WTC11 (cell line): ENCODE measurements at regions not wholly inside any gene's neighbourhood (a gene's known extent, or its start where the extent isn't known, plus 50 kb on each side); places are given as distances from the start of the nearest gene placed in this dataset.

ENCODE experiments used
- ATAC-seq: fragments of 200-7000 bp; cut with Tn5 transposase; 2 replicates; pipeline ENCODE4 v1.10.0; 2021; ENCODE audit warnings: mild to moderate bottlenecking, moderate library complexity
- CTCF ChIA-PET: fragments of 300-600 bp; sonication (Branson Sonifier 250); formaldehyde crosslinking; loops from one replicate; lab custom pipeline; 2021; ENCODE audit warnings: antibody characterized with exemption; lab: Charles Lee
- POLR2A ChIA-PET: fragments of 350-600 bp; sonication (Branson Sonifier 250); formaldehyde crosslinking; loops from one replicate; lab custom pipeline; 2021; ENCODE audit warnings: antibody characterized with exemption; lab: Charles Lee
- DNase-seq: peaks from one replicate; pipeline ENCODE4 v3.0.0; 2021; ENCODE audit warnings: low spot score
- H3K27ac Mint-ChIP-seq: 2 replicates; pipeline ENCODE4 v1.8.0; 2021; ENCODE audit warnings: mixed read lengths
- H3K27me3 Mint-ChIP-seq: 2 replicates; pipeline ENCODE4 v1.8.0; 2021; ENCODE audit warnings: low read depth, mild to moderate bottlenecking, moderate library complexity, mixed read lengths
- H3K36me3 Mint-ChIP-seq: 2 replicates; pipeline ENCODE4 v1.8.0; 2021; ENCODE audit warnings: mixed read lengths
- H3K4me1 Mint-ChIP-seq: 2 replicates; pipeline ENCODE4 v1.8.0; 2022; ENCODE audit warnings: mixed read lengths
- H3K4me3 Mint-ChIP-seq: 2 replicates; pipeline ENCODE4 v1.8.0; 2021; ENCODE audit warnings: mild to moderate bottlenecking, moderate library complexity, mixed read lengths
- H3K9me3 Mint-ChIP-seq: 2 replicates; pipeline ENCODE4 v1.8.0; 2021; ENCODE audit warnings: mixed read lengths
- ESRRA ChIP-seq: sonication (generic); formaldehyde crosslinking; IDR thresholded peaks from 2 replicates; pipeline ENCODE4 v1.8.1; 2022; ENCODE audit warnings: mild to moderate bottlenecking, missing genetic modification reagents, borderline replicate concordance
- ETV6 ChIP-seq: sonication (generic); formaldehyde crosslinking; IDR thresholded peaks from 2 replicates; pipeline ENCODE4 v1.8.1; 2022; ENCODE audit warnings: mild to moderate bottlenecking, missing genetic modification reagents
- FOXJ3 ChIP-seq: sonication (generic); formaldehyde crosslinking; IDR thresholded peaks from 2 replicates; pipeline ENCODE4 v1.9.0; 2021; ENCODE audit warnings: missing genetic modification reagents, mild to moderate bottlenecking, borderline replicate concordance
- GABPB1 ChIP-seq: sonication (generic); formaldehyde crosslinking; IDR thresholded peaks from 2 replicates; pipeline ENCODE4 v1.8.1; 2023; ENCODE audit warnings: mild to moderate bottlenecking, missing genetic modification reagents
- GRHL2 ChIP-seq: fragments of 250-450 bp; sonication (Bioruptor Pico); IDR thresholded peaks from 2 replicates; pipeline ENCODE4 v1.8.0; 2022; ENCODE audit warnings: mild to moderate bottlenecking, moderate library complexity; ENCODE audit not compliant: insufficient replicate concordance, severe bottlenecking
- KAT7 ChIP-seq: sonication (generic); formaldehyde crosslinking; IDR thresholded peaks from 2 replicates; pipeline ENCODE4 v1.8.1; 2023; ENCODE audit warnings: missing genetic modification reagents, mild to moderate bottlenecking, borderline replicate concordance
- NR2C2 ChIP-seq: sonication (generic); formaldehyde crosslinking; IDR thresholded peaks from 2 replicates; pipeline ENCODE4 v1.8.0; 2022; ENCODE audit warnings: mild to moderate bottlenecking, missing genetic modification reagents
- SOX15 ChIP-seq: fragments of 250-450 bp; sonication (Bioruptor Pico); IDR thresholded peaks from 2 replicates; pipeline ENCODE4 v1.9.0; 2021; ENCODE audit warnings: mild to moderate bottlenecking
- TCF7 ChIP-seq: sonication (generic); formaldehyde crosslinking; IDR thresholded peaks from 2 replicates; pipeline ENCODE4 v1.8.0; 2022; ENCODE audit warnings: mild to moderate bottlenecking, low read depth, missing genetic modification reagents, moderate library complexity
- ZNF121 ChIP-seq: sonication (generic); formaldehyde crosslinking; IDR thresholded peaks from 2 replicates; pipeline ENCODE4 v1.8.0; 2023; ENCODE audit warnings: missing genetic modification reagents
- ZNF138 ChIP-seq: sonication (generic); formaldehyde crosslinking; conservative IDR thresholded peaks from 2 replicates; pipeline ENCODE4 v1.8.1; 2022; ENCODE audit warnings: mild to moderate bottlenecking, moderate library complexity, missing genetic modification reagents
- ZNF671 ChIP-seq: fragments of 250-450 bp; sonication (Bioruptor Pico); IDR thresholded peaks from 2 replicates; pipeline ENCODE4 v1.8.0; 2021; ENCODE audit warnings: mild to moderate bottlenecking
- TF ChIP-seq, protein P1 (sequence below): sonication (generic); formaldehyde crosslinking; IDR thresholded peaks from 2 replicates; pipeline ENCODE4 v1.8.0; 2022; ENCODE audit warnings: mild to moderate bottlenecking, missing genetic modification reagents
- TF ChIP-seq, protein P2 (sequence below): sonication (generic); formaldehyde crosslinking; IDR thresholded peaks from 2 replicates; pipeline ENCODE4 v1.8.1; 2023; ENCODE audit warnings: mild to moderate bottlenecking, missing genetic modification reagents, borderline replicate concordance
- TF ChIP-seq, protein P3 (sequence below): sonication (generic); formaldehyde crosslinking; IDR thresholded peaks from 2 replicates; pipeline ENCODE4 v1.8.0; 2022; ENCODE audit warnings: mild to moderate bottlenecking, missing genetic modification reagents
- TF ChIP-seq, protein P4 (sequence below): sonication (generic); formaldehyde crosslinking; conservative IDR thresholded peaks from 2 replicates; pipeline ENCODE4 v1.8.1; 2023; ENCODE audit warnings: mild to moderate bottlenecking, low read depth, missing genetic modification reagents, moderate library complexity
- TF ChIP-seq, protein P5 (sequence below): sonication (generic); formaldehyde crosslinking; IDR thresholded peaks from 2 replicates; pipeline ENCODE4 v1.8.1; 2022; ENCODE audit warnings: missing genetic modification reagents, borderline replicate concordance

DNA sequence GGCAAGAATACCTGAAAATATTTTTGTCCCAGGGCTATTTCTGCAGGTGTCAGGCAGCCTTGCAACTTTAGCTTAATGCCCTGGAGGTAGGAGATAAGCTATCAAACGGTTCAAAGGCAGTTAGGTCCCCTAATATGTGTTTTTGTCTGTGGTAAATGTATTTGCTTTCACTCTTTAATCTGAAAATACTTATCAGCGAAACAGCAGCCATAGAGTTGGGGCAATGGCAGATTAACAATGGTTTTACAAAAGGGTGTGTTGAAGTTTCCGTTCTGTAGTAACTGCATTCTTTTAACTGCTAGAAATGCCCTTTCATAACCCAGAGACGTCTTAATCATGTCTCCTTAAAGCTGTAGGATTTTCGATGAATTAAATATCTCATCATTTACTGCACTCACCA is 265.0 kb upstream of the TRIB2 start:
- H3K27me3 Mint-ChIP-seq: no peaks in the 10 kb centered on the region; the same call in 1 of the 2 replicates
- TF ChIP-seq ZNF121 (CRISPR knock-in tag): no peak
- TF ChIP-seq, protein P1, sequence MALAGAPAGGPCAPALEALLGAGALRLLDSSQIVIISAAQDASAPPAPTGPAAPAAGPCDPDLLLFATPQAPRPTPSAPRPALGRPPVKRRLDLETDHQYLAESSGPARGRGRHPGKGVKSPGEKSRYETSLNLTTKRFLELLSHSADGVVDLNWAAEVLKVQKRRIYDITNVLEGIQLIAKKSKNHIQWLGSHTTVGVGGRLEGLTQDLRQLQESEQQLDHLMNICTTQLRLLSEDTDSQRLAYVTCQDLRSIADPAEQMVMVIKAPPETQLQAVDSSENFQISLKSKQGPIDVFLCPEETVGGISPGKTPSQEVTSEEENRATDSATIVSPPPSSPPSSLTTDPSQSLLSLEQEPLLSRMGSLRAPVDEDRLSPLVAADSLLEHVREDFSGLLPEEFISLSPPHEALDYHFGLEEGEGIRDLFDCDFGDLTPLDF: no peak
- TF ChIP-seq, protein P2, sequence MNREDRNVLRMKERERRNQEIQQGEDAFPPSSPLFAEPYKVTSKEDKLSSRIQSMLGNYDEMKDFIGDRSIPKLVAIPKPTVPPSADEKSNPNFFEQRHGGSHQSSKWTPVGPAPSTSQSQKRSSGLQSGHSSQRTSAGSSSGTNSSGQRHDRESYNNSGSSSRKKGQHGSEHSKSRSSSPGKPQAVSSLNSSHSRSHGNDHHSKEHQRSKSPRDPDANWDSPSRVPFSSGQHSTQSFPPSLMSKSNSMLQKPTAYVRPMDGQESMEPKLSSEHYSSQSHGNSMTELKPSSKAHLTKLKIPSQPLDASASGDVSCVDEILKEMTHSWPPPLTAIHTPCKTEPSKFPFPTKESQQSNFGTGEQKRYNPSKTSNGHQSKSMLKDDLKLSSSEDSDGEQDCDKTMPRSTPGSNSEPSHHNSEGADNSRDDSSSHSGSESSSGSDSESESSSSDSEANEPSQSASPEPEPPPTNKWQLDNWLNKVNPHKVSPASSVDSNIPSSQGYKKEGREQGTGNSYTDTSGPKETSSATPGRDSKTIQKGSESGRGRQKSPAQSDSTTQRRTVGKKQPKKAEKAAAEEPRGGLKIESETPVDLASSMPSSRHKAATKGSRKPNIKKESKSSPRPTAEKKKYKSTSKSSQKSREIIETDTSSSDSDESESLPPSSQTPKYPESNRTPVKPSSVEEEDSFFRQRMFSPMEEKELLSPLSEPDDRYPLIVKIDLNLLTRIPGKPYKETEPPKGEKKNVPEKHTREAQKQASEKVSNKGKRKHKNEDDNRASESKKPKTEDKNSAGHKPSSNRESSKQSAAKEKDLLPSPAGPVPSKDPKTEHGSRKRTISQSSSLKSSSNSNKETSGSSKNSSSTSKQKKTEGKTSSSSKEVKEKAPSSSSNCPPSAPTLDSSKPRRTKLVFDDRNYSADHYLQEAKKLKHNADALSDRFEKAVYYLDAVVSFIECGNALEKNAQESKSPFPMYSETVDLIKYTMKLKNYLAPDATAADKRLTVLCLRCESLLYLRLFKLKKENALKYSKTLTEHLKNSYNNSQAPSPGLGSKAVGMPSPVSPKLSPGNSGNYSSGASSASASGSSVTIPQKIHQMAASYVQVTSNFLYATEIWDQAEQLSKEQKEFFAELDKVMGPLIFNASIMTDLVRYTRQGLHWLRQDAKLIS (CRISPR knock-in tag): no peak
- TF ChIP-seq ETV6 (CRISPR knock-in tag): no peak
- no peak for TF ChIP-seq ESRRA (CRISPR knock-in tag)
- TF ChIP-seq TCF7: no peak
- TF ChIP-seq, protein P3, sequence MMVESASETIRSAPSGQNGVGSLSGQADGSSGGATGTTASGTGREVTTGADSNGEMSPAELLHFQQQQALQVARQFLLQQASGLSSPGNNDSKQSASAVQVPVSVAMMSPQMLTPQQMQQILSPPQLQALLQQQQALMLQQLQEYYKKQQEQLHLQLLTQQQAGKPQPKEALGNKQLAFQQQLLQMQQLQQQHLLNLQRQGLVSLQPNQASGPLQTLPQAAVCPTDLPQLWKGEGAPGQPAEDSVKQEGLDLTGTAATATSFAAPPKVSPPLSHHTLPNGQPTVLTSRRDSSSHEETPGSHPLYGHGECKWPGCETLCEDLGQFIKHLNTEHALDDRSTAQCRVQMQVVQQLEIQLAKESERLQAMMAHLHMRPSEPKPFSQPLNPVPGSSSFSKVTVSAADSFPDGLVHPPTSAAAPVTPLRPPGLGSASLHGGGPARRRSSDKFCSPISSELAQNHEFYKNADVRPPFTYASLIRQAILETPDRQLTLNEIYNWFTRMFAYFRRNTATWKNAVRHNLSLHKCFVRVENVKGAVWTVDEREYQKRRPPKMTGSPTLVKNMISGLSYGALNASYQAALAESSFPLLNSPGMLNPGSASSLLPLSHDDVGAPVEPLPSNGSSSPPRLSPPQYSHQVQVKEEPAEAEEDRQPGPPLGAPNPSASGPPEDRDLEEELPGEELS (CRISPR knock-in tag): no peak
- TF ChIP-seq ZNF138 (CRISPR knock-in tag): no peak
- TF ChIP-seq, protein P4, sequence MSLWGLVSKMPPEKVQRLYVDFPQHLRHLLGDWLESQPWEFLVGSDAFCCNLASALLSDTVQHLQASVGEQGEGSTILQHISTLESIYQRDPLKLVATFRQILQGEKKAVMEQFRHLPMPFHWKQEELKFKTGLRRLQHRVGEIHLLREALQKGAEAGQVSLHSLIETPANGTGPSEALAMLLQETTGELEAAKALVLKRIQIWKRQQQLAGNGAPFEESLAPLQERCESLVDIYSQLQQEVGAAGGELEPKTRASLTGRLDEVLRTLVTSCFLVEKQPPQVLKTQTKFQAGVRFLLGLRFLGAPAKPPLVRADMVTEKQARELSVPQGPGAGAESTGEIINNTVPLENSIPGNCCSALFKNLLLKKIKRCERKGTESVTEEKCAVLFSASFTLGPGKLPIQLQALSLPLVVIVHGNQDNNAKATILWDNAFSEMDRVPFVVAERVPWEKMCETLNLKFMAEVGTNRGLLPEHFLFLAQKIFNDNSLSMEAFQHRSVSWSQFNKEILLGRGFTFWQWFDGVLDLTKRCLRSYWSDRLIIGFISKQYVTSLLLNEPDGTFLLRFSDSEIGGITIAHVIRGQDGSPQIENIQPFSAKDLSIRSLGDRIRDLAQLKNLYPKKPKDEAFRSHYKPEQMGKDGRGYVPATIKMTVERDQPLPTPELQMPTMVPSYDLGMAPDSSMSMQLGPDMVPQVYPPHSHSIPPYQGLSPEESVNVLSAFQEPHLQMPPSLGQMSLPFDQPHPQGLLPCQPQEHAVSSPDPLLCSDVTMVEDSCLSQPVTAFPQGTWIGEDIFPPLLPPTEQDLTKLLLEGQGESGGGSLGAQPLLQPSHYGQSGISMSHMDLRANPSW (CRISPR knock-in tag): no peak
- TF ChIP-seq, protein P5, sequence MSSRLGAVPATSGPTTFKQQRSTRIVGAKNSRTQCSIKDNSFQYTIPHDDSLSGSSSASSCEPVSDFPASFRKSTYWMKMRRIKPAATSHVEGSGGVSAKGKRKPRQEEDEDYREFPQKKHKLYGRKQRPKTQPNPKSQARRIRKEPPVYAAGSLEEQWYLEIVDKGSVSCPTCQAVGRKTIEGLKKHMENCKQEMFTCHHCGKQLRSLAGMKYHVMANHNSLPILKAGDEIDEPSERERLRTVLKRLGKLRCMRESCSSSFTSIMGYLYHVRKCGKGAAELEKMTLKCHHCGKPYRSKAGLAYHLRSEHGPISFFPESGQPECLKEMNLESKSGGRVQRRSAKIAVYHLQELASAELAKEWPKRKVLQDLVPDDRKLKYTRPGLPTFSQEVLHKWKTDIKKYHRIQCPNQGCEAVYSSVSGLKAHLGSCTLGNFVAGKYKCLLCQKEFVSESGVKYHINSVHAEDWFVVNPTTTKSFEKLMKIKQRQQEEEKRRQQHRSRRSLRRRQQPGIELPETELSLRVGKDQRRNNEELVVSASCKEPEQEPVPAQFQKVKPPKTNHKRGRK (CRISPR knock-in tag): no peak
- no peak for TF ChIP-seq NR2C2 (CRISPR knock-in tag)
- no peak for TF ChIP-seq GABPB1 (CRISPR knock-in tag)
- no peak for TF ChIP-seq GRHL2
- TF ChIP-seq SOX15 (CRISPR knock-in tag): no peak
- no peak for TF ChIP-seq ZNF671 (CRISPR knock-in tag)
- no peak for TF ChIP-seq FOXJ3 (CRISPR knock-in tag)
- no peak for TF ChIP-seq KAT7 (CRISPR knock-in tag)
- TF ChIP-seq, all 79 proteins: peak for 0
- CTCF ChIA-PET: no interaction called here
- peaks cover 9% of the 10 kb centered on the region for H3K9me3 Mint-ChIP-seq
- no peak overlapping the region for H3K27ac Mint-ChIP-seq
- H3K4me1 Mint-ChIP-seq: peaks cover 7% of the 10 kb centered on the region
- no peak overlapping the region for H3K4me3 Mint-ChIP-seq
- POLR2A ChIA-PET: no interaction called here
- H3K36me3 Mint-ChIP-seq: no peaks in the 10 kb centered on the region
- DNase-seq (no peak), ATAC-seq (no peak)
